Astrocyte of the spinal cord (primary cell): ENCODE measurements at regions not wholly inside any gene's neighbourhood (a gene's known extent, or its start where the extent isn't known, plus 50 kb on each side); places are given as distances from the start of the nearest gene placed in this dataset.

Source experiments
- DNase-seq: peaks from one replicate; pipeline ENCODE4 v3.0.0; 2011; ENCODE audit warnings: low read depth, low spot score
- H3K4me3 ChIP-seq: 2 replicates; pipeline ENCODE4 v1.5.1; 2011; ENCODE audit warnings: low read depth, mild to moderate bottlenecking, low read length, moderate library complexity
- CTCF ChIP-seq: IDR thresholded peaks from 2 replicates; pipeline ENCODE4 v1.5.1; 2012; ENCODE audit warnings: low read depth, mild to moderate bottlenecking, low read length, inconsistent platforms
- in situ Hi-C: cut with HindIII; loops from 2 replicates; pipeline ENCODE4 v1.10.0; 2017; ENCODE audit warnings: low sequenced_read_pairs

GRCh38 chr5:172565455-172565854, 75.6 kb upstream of the NEURL1B start:
- DNase-seq = no peak
- H3K4me3 ChIP-seq = no peak overlapping the region
- TF ChIP-seq CTCF = no peak
- in situ Hi-C loops = no loop called here

GRCh38 chr5:172564883-172565282, 76.2 kb upstream of the NEURL1B start:
- DNase-seq = no peak
- in situ Hi-C loops = no loop called here
- TF ChIP-seq CTCF = no peak
- H3K4me3 ChIP-seq = no peak overlapping the region

- no peak for DNase-seq
- in situ Hi-C loops = no loop called here
- no peak for TF ChIP-seq CTCF
- H3K4me3 ChIP-seq = no peak overlapping the region
Measured at GRCh38 chr5:172564188-172564587, 76.9 kb upstream of the NEURL1B start.

GRCh38 chr5:172562443-172562842, 78.6 kb upstream of the NEURL1B start:
- H3K4me3 ChIP-seq = no peak overlapping the region
- no peak for TF ChIP-seq CTCF
- in situ Hi-C loops = no loop called here
- no peak for DNase-seq

GRCh38 chr5:172561151-172561550, 79.9 kb upstream of the NEURL1B start:
- no peak overlapping the region for H3K4me3 ChIP-seq
- TF ChIP-seq CTCF = no peak
- DNase-seq = peak; percentile 6
- in situ Hi-C loops = no loop called here

- DNase-seq = peak; percentile 89
- no peak for TF ChIP-seq CTCF
- in situ Hi-C loops = no loop called here
- peak overlapping the region; percentile 23 for H3K4me3 ChIP-seq
Measured at GRCh38 chr5:172559004-172559932, 81.8 kb upstream of the NEURL1B start.
